Eye (tissue), 1 donor: ENCODE measurements at regions not wholly inside any gene's neighbourhood (a gene's known extent, or its start where the extent isn't known, plus 50 kb on each side); places are given as distances from the start of the nearest gene placed in this dataset.

Experiments used
- DNase-seq: peaks from one replicate; pipeline ENCODE4 v3.0.0-alpha.2; 2015

DNA sequence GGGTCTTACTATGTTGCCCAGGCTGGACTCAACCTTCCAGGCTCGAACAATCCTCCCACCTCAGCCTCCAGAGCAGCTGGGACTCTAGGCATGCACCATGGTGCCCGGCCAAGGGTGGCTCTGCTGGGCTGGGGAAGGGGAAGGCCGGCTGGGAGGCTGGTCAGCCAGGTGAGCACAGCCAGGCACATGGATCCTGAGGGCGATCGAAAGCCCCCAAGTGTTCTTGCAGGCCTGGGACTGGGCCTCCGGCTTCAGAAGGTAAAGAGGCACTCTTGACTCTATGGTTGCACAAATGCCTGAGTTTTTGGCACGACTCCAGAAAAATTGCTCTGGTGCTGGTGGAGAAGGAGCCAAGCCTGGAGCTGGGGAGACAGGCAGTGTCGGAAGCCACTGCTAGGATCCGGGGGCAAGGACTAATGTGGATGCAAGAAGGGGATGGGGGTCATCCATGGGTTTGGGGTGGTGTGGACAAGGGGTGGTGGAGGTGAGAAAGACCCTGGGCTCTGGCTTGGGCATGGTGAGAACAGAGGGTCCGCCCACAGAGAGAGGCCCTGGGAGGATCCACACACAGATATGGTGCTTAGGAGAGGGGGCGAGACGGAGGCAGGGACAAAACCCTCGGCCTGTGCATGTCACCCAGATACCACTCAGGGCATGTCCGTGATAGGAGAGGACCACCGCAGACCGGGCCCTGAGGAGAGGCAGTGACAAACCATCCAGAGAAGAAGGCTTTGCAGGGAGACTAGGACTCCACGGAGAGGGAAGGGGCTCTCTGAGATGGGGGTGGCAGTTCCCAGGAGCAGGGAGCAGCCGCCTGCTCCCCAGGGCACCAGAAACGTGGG lies 51.1 kb upstream of the COL5A1 start:
- no peak for DNase-seq

DNA sequence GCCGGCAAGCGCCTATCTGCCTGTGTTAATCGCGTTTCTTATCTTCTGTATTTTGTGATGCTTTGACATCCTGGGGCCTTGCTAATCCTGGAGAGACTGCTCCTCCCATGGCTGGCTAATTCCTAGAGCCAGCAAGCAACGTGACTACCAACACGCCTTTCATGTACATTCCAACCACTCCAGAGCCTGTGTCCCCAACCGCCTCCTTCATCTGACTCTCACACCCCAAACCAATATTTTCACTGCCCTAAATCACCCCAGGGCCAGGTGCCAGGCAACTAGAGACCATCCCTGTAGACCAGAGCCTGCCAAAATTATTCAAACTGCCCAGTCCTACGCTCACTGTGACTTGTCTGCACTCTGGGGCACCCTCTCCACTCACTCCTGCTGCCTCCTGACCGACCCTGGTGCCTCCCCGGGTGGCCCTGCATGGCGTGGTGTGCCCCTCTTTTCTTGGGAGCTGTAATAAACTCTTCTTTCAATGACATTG lies 50.5 kb upstream of the COL5A1 start:
- DNase-seq = no peak

GRCh38 chr9:134591573-134591981 lies 50.0 kb upstream of the COL5A1 start:
- DNase-seq = no peak
